ENCODE measurements at regions not wholly inside any gene's neighbourhood (a gene's known extent, or its start where the extent isn't known, plus 50 kb on each side); places are given as distances from the start of the nearest gene placed in this dataset.
"Not testable (repeated sequence)": the region's sequence is repeated elsewhere in the genome, so short reads cannot be mapped to it uniquely, and the experiment has no call there.

DNA sequence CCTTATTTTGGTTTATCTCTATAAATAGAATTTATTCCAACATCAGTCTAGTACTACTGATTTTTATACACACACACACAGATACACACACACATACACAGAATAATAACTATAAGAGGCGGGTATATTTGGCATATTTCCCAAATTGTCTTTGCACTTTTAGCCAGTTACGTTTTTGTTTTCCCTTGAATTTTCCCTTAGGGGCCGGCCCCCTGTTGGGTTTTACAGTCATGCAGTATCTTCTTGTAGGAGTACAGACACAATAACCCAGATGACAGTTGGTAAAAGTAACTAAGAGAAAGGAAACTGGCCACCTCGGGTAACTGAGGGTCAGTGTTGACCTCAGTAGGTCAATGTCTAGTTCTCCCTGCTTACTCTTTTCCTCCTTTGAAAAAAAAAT is 50.9 kb downstream of the DISP1 start:
- DNase-seq = no peak

DNA sequence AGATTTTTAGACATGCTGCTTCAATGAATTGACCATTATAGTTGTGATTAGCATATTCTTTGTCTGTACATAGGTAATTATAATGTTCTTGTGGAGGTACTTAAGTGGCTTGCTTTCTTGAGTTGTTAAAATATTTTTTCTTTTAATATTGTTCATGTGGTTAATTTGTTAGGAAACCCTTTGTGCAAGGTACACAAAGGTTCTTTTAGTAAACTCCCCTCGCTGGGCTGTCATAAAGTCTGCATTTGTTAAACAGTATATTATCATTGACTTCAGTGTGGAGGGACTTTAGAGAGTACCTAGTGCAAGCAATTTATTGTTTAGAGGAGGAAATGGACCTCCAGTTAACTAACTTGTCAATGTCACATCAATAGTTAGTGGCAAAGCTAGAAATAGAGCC is 52.5 kb downstream of the DISP1 start:
- no peak for DNase-seq

DNA sequence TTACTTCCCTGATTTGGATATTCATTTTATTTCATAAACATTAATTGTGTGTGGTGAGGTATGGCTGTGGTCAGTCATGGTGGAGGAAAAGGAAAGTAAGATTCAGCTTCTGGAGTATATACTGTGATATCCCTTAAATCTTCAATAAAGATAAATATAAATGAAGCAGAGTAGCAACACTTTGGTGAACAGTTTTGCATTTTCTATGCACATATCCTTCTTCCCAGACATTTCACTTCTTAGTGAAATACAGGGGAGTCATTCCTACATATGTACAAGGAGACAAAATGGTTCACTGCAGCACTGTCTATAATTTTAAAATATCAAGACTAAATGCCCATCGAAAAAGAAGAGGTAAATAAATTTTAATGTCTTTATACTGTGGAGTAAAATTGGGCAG is 61.3 kb downstream of the DISP1 start:
- DNase-seq = no peak

DNA sequence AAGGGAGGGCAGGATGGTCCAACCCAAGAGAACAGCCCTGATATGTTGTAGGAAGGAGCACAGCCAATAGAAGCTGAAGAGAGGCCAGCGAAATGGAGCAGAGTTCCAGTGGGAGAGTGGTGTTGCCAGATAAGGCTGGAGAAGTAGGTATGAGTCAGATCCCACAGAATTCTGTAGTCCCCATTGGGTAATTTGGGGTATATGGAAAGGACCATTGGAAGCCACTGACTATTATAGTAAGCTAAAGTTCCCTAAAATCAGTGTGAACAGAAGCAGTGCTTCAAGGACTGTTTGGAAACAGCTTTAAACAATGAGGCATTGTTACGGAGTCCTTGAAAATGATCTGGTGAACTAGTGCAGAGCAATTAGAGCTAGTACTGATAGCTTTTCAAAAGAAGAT is 63.0 kb downstream of the DISP1 start:
- DNase-seq = no peak

DNA sequence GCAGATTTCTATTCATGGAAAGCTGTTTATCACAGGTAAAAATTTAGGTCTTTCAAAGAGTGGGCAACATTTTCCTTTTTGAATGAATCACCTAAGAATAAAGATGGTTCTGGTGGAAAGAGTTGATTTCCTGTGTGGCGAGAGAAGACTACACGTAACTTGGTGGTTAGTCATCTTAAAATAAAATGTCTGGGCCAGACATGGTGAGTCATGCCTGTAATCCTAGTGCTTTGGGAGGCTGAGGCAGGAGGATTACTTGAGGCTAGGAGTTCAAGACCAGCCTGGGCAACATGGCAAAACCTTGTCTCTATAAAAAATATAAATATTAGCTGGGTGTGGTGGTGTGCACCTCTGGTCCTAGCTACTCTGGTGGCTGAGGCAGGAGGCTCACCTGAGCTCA is 65.7 kb downstream of the DISP1 start:
- DNase-seq = peak; percentile 16

DNA sequence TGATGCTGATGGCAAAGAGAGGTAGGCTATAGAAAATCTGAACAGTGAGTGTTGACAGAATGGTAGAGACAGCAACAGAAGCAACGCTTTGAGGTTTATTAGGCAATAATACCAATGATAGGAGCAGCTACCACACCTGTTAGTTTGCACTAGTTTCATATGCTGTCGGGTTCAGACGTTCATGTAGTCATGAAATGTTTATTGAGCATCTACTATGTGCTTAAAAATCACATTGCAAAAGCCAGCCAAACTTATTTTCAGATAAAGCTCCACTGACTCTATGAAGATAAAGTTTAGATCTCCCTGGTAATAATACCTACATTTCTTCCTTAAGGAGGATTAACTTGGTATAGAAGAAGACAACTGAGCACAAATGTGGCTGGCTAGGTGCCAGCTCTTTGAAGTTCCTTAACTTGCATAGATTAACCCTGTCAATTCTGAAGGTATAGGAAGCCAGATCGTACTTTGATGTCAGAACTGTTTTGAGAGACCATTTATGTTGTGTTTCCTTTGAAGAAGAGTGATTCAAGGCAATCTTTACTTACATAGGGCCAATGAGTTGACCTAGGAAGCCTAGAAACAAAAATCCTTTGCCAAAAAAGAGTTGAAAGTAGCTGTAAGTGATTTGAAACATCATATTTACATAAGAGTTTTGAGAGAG is 71.5 kb downstream of the DISP1 start:
- no peak for DNase-seq

DNA sequence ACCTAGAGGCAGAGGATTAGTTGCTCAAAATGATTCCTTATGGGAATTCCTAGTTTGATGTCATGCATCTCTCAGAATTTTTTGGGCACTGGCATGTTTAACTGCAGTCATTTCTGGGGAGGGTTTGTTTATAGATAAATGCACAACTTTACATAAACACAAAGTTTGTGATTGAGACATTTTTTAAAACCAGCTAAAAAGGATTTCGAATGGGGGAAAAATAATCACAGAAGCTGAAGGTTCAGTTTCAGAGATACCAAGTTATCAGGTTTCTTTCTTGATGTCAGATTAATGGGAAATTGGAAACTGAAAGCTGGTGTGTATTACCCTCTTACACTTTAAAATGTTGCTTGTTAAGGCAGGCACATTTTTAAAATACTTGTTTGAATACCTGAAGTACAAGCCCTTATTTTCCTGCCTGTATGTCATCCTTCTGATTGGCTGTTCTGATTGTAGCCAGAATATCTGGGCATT is 72.1 kb downstream of the DISP1 start:
- no peak for DNase-seq

DNA sequence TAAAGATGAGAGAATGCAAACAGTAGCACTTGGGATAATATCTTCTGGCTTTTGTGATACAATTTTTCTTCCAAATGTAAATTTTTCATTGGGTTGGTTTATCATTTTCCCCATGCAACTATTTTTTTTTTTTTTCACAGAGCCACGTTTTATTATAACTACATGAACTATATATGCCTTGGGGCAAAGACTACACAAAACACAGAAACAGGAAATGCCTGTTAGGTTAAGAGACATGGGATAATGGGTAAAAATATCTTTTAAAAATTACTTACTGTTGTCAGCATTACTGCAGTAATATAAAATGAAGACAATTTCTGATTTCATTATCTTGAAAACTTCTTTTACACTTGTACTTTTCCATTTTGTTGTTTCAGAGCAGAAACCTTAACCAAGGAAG is 74.6 kb downstream of the DISP1 start:
- no peak for DNase-seq

DNA sequence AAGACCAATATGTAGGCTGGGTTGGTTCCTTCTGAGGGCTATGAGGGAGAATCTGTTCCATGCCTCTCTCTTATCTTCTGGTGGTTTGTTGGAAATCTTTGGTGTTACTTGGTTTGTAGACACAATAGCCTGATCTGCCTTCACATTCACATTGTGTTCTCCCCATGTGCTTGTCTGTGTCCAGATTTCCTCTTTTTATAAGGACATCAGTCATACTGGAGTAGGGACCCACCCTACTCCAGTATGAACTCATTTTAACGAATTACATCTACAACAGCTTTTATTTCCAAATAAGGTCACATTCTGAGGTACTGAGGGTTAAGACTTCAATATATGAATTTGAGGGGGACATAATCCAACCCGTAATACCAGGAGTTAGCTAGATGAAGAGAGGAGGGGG is 75.9 kb downstream of the DISP1 start:
- DNase-seq = no peak

DNA sequence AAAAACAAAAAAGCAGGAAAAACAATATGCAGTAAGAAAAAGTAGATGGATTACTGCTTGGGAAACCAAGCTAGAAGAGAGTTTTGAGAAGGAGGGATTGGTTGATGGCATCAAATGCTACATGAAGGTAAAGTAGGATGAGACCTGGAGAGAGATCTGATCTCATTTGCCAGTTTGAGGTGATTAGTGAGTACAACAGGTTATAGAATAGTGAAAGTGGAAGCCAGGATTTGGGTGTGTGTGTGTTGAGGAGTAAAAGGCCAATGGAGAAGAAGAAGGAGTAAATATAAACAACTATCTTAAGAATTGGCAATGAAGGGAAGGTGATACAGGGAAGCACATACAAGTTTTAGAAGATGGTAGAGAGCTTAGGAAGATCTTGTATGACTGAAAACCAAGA is 76.7 kb downstream of the DISP1 start:
- no peak for DNase-seq

DNA sequence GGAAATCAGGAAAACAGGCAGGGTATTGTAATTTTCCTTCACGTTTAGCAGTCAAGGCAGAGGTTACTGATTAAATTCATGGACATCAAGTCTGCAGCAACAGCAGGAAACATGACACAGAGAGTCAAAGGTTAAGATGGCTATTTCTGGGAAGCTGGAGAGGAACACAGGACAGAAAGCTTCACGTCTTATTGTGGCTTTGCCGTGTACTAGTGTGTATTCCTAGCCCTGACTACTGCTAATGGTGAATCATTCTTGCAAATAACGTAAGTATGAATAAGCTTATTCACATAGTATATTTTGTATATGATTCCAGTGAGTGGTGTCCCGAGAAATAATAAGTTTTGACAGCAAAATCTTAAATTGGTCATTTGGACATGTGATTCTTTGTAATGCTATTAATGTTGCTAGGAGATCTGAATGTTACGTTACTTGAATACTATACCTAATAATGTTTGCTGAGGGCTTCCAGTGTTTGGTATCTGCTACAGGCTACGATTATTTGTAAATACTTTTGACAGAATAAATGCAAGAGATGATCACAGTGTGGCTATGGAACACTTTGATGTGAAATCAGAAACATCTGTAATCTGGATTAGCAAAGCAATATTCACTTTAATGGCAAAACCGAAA is 77.4 kb downstream of the DISP1 start:
- DNase-seq = no peak

DNA sequence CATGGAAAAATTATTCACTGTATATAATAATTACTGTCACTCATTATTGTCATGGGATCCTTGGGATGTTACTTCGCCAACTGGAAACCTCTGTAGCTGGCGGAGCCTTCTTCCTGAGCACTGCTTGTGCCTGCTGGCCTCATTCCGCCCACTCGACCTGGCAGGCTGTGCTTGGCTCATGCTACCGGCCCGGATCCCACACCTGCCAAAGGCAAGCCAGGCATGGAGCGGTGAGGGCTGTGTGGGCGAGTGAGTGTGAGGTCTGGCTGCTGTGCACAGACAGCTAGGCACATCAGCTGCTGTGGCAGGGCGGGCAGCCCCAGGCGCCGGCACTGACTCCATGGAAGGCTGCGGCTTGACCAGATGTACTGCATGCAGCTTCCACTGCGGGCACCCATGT is 78.4 kb downstream of the DISP1 start:
- no peak for DNase-seq

DNA sequence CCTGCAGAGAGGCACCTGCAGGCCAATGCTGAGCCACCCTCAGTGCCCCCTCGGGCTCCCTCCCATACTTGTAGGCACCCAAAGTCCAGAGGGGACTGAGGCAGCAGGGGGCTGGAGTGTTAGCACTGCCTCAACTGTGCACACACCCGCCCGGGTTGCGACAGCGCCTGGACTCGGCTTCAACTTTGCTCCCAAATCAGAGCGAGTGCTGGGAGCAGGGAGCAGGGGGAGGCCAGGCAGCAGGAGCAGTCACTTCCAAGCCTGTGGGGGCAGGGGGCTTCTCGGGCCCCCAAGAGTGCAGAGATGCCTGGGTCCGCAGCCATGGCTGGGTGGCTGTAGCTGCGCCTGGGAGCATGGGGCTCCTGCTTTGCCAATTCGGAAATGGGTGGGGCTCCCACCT is 79.5 kb downstream of the DISP1 start:
- DNase-seq = no peak

DNA sequence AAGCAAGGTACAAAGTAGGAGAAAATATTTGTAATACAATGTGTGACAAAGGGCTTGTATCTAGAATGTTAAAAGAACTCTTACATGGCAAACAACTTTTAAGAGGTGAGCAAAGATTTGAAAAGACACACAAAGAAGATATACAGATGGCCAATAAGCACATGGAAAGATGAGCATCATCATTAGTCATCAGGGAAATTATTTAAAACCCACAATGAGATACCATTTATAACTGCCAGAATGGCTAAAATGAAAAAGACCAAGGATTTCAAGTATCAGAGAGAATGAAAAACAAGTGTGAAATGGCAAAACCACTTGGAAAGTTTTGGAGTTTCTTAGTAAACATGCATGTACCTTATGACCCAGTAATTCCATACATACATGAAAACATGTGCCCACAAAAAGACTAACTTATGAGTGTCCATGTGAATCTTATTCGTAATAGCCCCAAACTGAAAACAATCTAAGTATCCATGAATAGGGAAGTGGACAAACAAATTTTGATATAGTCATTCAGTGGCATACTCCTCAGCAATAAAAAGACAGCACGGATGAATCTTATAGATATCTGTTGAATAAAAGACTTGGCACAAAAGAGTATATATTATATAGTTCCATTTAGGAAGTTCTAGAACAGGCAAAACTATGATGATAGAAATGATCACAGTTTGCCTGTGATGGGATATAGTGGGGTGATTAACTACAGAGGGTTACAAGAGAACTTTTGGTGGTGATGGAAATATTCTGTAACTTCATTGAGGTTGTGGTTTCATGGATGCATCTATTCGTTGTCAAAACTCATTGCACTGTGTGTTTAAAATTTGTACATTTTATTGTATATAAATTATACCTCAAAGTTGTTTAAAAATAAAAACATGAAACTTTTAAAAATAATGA is 82.0 kb downstream of the DISP1 start:
- DNase-seq = no peak

DNA sequence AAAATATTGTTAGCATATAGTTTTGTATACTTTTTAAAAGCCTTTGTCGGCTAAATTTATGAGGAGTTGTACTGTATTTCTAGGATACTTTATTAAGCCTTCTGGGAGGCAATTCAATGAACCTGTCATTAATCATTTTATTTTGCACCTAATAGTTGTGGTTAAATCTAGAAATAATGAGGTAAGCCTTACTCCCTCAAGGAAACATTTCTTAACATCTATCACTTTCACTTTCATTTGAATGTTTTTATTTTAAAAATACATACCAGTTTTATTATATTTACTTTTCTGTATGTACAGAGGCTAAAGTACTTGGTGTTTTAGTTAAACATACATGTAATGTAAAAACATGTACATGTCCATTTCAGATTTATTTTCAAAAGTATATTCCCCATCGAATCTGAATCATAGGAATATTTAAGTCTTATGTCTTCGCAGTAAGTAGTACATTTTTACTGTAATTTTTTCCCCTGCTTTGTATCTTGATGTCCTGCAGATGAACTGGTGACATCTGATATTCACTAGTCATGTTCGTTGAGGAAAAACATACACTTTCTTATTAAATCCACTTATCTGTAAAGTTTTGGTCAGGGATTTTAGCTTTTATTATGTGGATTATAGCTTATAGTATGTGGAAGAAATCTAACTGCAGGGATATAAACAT is 82.8 kb downstream of the DISP1 start:
- no peak for DNase-seq

DNA sequence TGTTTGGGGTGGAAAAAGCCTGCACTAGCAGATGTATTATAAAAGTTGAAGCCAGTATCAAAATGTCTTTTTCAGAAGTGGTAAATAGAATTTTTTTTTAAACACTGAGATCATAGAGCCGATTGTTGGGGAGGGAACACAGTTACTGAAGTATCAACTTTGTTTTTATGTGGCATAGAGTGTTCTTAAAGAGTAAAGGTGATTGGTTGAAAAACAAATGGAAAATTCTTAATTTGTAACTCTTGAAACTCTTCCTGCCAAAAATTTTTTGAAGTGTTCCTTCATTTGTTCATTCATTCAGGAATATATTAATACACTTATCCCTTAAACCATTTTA is 83.3 kb downstream of the DISP1 start:
- no peak for DNase-seq

DNA sequence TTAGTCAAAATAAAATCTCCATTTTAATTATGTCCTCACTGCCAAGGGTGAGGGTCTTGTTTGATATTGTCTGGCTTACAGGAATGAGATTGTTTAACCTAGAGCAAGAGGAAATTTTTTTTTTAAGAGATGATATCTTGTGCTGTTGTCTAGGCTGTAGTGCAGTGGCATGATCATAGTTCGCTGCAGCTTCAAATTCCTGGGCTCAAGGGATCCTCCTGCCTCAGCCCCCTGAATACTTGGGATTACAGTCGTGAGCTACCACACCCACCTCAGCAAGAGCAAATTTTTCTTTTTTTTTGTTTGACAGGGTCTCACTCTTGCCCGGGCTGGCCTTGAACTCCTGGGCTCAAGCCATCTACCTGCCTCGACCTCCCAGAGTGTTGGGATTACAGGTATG is 84.6 kb downstream of the DISP1 start:
- no peak for DNase-seq

DNA sequence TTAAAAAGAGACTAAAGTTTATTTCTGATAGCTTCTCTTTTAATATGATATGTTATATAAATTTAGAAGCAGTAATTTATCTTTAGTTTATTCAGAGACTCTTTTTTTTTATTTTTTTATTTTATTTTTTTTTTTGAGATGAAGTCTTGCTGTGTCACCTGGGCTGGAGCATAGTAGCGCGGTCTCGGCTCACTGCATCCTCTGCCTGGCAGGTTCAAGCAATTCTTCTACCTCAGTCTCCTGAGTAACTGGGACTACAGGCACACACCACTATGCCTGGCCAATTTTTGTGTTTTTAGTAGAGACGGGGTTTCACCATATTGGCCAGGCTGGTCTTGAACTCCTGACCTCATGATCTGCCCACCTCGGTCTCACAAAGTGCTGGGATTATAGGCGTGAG is 89.6 kb downstream of the DISP1 start:
- no peak for DNase-seq

DNA sequence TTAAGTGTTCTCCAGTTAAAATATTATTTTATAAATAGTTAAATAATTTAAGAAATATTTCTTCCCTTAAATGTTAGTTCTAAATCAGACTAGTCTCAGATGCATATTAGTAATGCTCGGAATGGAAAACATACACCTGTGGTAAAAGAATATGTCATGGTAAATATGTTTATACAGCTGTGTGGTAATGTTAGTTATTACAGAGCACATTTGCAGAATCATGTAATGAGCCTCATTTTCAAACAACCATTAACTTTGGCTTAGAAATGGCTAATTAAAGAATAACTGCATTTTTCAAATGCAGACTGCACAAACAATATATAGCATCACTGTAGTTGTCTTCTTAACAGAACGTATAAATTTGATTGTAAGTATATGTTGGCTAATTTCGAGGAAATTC is 90.3 kb downstream of the DISP1 start:
- no peak for DNase-seq

DNA sequence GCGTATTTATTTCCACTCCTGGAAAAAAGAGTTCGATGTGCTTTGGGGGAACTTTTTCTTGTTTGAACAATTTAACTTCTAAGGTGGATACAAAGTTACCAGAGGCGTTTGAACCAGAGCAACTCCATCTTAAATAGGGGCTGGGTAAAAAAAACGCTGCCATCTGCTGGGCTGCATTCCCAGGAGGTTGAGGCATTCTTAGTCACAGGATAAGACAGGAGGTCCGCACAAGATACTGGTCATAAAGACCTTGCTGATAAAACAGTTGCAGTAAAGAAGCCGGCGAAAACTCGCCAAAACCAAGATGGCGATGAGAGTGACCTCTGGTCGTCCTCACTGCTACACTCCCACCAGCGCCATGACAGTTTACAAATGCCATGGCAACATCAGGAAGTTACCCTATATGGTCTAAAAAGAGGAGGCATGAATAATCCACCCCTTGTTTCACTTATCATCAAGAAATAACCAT is 91.5 kb downstream of the DISP1 start:
- not testable (repeated sequence) for DNase-seq

DNA sequence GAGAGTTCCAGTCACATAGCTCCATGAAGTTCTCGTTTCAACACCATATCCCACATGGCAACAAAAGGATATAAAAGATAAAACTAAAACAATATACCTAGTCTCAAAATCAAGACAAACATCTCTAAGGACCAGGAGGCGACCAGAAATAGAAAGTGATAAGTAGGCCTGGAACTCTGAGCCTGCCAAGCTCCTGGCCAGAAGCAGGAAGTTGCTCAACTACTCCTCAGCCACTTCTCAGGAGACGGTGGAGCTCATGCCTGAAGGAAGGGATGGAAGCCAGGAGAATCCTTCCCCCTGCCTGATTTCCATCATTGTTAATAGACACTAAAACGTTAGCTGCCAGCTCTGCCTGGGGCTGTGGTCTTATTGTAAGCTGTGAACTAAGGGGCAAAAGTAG is 94.7 kb downstream of the DISP1 start:
- DNase-seq = no peak

DNA sequence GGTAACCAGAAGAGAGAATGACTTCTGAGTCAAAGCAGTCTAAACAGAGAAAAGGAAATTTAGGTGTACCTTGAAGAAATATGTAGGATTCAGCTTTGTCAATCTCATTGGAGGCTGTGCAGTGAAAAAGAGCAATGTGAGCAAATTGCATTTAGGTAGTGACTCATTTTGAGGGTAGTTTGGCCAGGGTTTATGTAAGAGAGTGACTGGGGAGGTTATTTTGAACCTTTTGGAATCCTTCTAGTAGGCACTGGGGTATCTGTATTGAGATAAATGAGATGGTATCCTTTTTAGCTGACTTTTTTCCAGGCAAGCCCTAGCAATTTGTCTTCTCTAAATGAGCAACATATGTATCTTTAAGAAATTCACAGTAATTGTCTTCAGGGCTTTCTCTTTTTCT is 95.9 kb downstream of the DISP1 start:
- DNase-seq = no peak

DNA sequence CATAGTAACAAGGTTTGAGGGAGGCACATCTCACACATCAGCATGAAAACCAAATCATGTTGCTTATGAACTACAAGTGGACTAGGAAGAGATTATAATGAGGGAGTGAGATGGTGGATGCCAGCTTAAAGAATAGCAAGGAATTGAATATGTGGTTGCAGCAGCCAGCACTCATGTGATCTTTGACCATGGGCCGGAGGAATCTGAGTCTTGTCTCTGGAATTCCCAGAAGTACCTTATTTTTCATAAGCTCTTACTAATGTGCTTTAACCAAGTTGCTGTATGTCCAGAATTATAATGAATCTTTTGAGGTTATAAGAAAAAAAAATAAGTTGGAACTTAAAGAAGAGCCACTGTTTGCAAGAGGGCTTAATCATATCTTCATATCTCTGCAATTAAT is 97.0 kb downstream of the DISP1 start:
- DNase-seq = no peak

DNA sequence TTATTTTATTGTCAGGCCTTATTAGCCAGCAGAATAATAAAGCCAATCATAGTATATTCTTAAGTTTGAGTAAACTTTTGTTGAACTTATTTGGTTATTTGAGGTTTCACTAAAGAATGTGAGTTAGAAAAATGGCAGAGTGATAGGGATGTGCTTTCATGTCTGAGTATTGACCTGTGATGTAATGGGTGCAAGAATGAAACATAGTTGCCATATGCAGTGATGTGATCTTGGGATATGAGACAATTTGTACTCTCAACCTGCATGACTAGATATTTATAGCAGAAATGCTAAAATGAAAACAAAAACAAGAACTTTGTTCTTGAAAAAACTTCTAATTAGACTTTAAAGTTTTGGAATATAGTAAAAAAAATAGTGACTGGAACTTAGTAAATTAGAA is 97.9 kb downstream of the DISP1 start:
- DNase-seq = no peak

Measured in stimulated activated CD4-positive, alpha-beta T cell treated with anti-CD3 and anti-CD28 coated beads, Interleukin-4, amount 100 ng/mL, for 1 hour (primary cell).